ENCODE measurements at regions not wholly inside any gene's neighbourhood (a gene's known extent, or its start where the extent isn't known, plus 50 kb on each side); places are given as distances from the start of the nearest gene placed in this dataset.

GRCh38 chr2:56127010-56127409 is 56.8 kb upstream of the CCDC85A start (continued):
- TF ChIP-seq HDAC2 (IDR thresholded peaks at IDR 0.05) (no peak), FOXK2 (IDR thresholded peaks at IDR 0.05) (no peak), SMC3 (IDR thresholded peaks at IDR 0.05; ENCODE audit: borderline replicate concordance, low read length) (no peak)

DNA sequence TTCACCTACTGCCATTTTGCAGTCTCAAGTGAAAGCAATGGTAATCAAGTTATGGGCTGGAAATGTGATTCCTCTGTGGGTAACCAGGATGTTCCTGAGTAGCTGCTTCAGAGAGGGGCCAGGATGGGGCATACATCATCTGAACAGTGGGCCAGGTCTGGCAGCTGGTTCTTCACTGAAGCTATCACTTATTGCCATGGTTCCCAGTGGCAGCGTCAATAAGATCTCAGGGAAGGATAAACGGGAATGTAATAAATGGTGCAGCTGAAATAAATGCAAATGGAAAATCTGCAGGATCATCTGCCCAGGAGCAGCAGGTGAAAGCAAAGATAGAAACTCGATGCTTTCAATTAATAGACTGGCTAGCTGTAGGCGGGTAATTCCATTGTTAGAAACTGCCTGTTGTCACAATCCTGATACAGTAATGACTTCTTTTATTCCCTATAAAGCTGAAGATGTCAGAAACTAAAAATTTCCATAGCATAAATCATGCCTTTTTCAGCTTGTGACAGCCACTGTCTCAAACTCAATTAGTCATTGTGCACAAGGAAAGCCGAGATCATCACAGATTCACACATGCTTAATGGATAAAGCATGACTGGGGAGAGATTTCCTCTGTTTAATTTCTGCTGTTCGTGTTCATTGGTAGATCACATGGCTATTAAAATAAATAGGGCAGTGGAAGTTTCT is 56.2 kb upstream of the CCDC85A start:
- no peak overlapping the region for H3K4me2 ChIP-seq (ENCODE audit: control insufficient read depth, insufficient read depth)
- in situ Hi-C loops (cut with MboI) (no loop called here), intact Hi-C loops (cut with micrococcal nuclease; ENCODE audit: unreplicated experiment) (no loop called here)
- H3K36me3 ChIP-seq (ENCODE audit: control insufficient read depth in 2 of 2, insufficient read depth in 2 of 2, low read length in 1 of 2) = no peaks in the 10 kb centered on the region
- TF ChIP-seq KDM1A (IDR thresholded peaks at IDR 0.05; ENCODE audit: borderline replicate concordance) (no peak), JUND (IDR thresholded peaks at IDR 0.05; ENCODE audit: low read depth, low read length) (no peak), EGR1 (IDR thresholded peaks at IDR 0.05; ENCODE audit: borderline replicate concordance in 1 of 2, low read depth in 2 of 2, low read length in 2 of 2) (no peak), STAT1 (conservative IDR thresholded peaks at IDR 0.05) (no peak)
- no peak overlapping the region for H2AFZ ChIP-seq (ENCODE audit: control insufficient read depth, low read depth, low read length)
- no peak overlapping the region for H3K9ac ChIP-seq (ENCODE audit: control insufficient read depth, insufficient read depth, low read length)
- FAIRE-seq (no peak), ATAC-seq (no peak), DNase-seq (ENCODE audit: low read depth, low spot score) (no peak)
- H3K27me3 ChIP-seq (replicated peaks in 1 of 2; ENCODE audit: control insufficient read depth in 2 of 2, insufficient read depth in 2 of 2, low read length in 1 of 2) = no peaks in the 10 kb centered on the region
- no peak overlapping the region for H3K27ac ChIP-seq (ENCODE audit: control insufficient read depth, insufficient read depth)
- BruUV-seq (replicated peaks) = no TSS peak
- H4K20me1 ChIP-seq (ENCODE audit: control insufficient read depth, insufficient read depth) = no peaks in the 10 kb centered on the region
- H3K79me2 ChIP-seq (ENCODE audit: control insufficient read depth, insufficient read depth, low read length) = no peaks in the 10 kb centered on the region
- ChIA-PET RAD21 (ENCODE audit: unreplicated experiment) (no interaction called here), POLR2A (interaction anchor here (0.8 kb wide), 1 partner anchor 1425 kb away, joined by 3 read pairs; no protein-coding TSS in a partner anchor), CTCF (interaction anchor here (1.5 kb wide), 1 partner anchor 356 kb away, joined by 5 read pairs; no protein-coding TSS in a partner anchor), SMC1A (ENCODE audit: uncharacterized antibody, unreplicated experiment) (no interaction called here)
- H3K4me3 ChIP-seq = no peak overlapping the region
- no peaks in the 10 kb centered on the region for H3K4me1 ChIP-seq (ENCODE audit: control insufficient read depth, insufficient read depth, low read length)
- 31% methylated on average over 6 of the region's 6 CpGs for WGBS (ENCODE audit: insufficient coverage, insufficient replicate concordance, low lambda C conversion rate, missing lambda C conversion rate)
- no peaks in the 10 kb centered on the region for H3K9me3 ChIP-seq (replicated peaks; ENCODE audit: control insufficient read depth, insufficient read depth, low read length)

All from GM12878 (cell line).